ENCODE measurements at regions not wholly inside any gene's neighbourhood (a gene's known extent, or its start where the extent isn't known, plus 50 kb on each side); places are given as distances from the start of the nearest gene placed in this dataset.

GRCh38 chrX:55919367-55920221, 202.0 kb downstream of the RRAGB start:
- TF ChIP-seq CSRNP3 (CRISPR knock-in tag; IDR thresholded peaks at IDR 0.05), result no peak
- TF ChIP-seq TOX (CRISPR knock-in tag; IDR thresholded peaks at IDR 0.05; ENCODE audit: borderline replicate concordance), result no peak

All from SK-N-SH treated with all-trans-retinoic acid at 6 μM for 48 hours (cell line).